GM12865 (cell line): ENCODE measurements at regions not wholly inside any gene's neighbourhood (a gene's known extent, or its start where the extent isn't known, plus 50 kb on each side); places are given as distances from the start of the nearest gene placed in this dataset.

Source experiments
- DNase-seq: peaks from one replicate; pipeline ENCODE4 v3.0.0; 2010; ENCODE audit warnings: low read depth
- H3K4me3 ChIP-seq: 2 replicates; pipeline ENCODE4 v1.5.1; 2011; ENCODE audit warnings: mild to moderate bottlenecking, low read depth, low read length, control low read depth
- CTCF ChIP-seq: IDR thresholded peaks from 2 replicates; pipeline ENCODE4 v1.5.1; 2011; ENCODE audit warnings: low read length, control low read depth, low read depth, inconsistent platforms; ENCODE audit not compliant: insufficient read depth; ENCODE audit errors: missing control alignments

GRCh38 chr1:244217711-244218110 lies 166.6 kb downstream of the ZBTB18 start:
- TF ChIP-seq CTCF = no peak
- no peak for DNase-seq
- no peak overlapping the region for H3K4me3 ChIP-seq

DNA sequence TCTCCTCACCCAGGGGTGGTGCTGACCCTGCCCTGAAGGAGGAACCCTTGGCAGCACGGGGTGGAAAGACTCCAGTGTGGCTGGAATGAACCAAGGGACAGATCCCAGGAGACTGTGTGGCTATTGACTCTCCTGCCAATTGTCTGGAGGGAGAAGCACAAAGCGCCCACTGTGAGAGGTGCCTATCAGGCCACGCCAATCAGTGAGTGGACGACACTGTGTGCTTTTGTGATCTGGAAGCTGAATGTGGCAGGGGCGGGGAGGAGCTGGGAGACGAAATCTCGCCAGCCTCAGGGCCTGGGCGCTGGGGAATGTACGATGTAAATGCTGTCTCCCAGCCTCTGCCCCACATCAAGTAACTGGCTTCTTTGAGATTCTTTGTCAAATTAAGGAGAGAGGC lies 167.1 kb downstream of the ZBTB18 start:
- no peak for DNase-seq
- no peak for TF ChIP-seq CTCF
- H3K4me3 ChIP-seq = no peak overlapping the region

- no peak overlapping the region for H3K4me3 ChIP-seq
- no peak for TF ChIP-seq CTCF
- no peak for DNase-seq
Observed at GRCh38 chr1:244219149-244219548, 168.1 kb downstream of the ZBTB18 start.

DNA sequence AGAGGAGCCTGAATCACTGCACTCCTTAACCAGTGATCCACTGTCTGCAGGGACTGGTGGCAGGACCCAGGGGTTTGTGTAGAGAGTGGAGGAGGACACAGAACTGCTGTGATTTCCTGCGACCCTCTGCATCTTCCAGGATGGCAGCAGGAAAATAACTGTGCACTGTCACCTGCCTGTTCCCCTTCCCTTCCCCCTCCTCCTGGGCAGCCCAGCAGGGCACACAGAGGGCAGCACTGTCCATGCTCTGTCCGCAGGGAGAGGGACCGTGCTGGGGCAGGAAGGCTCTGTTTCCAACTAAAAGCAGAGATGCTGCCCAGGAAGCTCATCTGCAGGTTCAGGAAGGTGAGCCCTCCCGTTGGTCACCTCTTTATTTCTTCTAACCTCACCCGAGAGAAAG lies 168.7 kb downstream of the ZBTB18 start:
- no peak for DNase-seq
- H3K4me3 ChIP-seq = no peak overlapping the region
- TF ChIP-seq CTCF = no peak

GRCh38 chr1:244220410-244220809 lies 169.3 kb downstream of the ZBTB18 start:
- TF ChIP-seq CTCF = no peak
- no peak overlapping the region for H3K4me3 ChIP-seq
- DNase-seq = no peak

DNA sequence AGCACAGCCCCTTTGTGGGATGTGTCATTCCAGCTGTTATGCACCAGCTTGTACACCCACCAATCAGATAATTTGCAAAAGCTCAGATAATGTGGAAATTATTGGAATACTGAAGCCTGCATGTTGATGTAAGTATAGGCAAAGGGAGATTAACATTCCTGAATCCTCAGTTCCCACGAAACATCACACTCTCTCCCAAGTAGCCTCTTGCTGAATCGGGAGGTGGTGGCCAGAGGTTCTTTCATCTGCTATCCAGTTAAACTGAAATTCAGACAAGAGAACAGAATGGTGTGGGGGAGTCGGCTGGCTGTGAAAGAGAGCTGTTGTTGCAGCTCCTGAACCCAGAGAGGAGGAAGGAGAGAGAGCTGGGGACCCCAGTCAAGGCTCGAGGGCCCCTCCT lies 170.9 kb downstream of the ZBTB18 start:
- TF ChIP-seq CTCF = no peak
- no peak for DNase-seq
- no peak overlapping the region for H3K4me3 ChIP-seq

- H3K4me3 ChIP-seq = no peak overlapping the region
- DNase-seq = no peak
- no peak for TF ChIP-seq CTCF
Observed at GRCh38 chr1:244224487-244225430, 173.7 kb downstream of the ZBTB18 start.
